ENCODE measurements at regions not wholly inside any gene's neighbourhood (a gene's known extent, or its start where the extent isn't known, plus 50 kb on each side); places are given as distances from the start of the nearest gene placed in this dataset.

GRCh38 chr5:130715541-130715940 lies 449.5 kb downstream of the HINT1 start:
- no peaks in the 10 kb centered on the region for H3K9me3 ChIP-seq (replicated peaks; ENCODE audit: control insufficient read depth, insufficient read depth, low read length)
- H3K4me1 ChIP-seq (ENCODE audit: control insufficient read depth, insufficient read depth, low read length) = no peaks in the 10 kb centered on the region
- no peak overlapping the region for H3K9ac ChIP-seq (ENCODE audit: control insufficient read depth, insufficient read depth, low read length)
- TF ChIP-seq TCF12 (IDR thresholded peaks at IDR 0.05; ENCODE audit: low read depth, low read length) = no peak
- TF ChIP-seq RCOR1 (conservative IDR thresholded peaks at IDR 0.05; ENCODE audit: low read depth, low read length) = no peak
- no peak for TF ChIP-seq ZNF207 (IDR thresholded peaks at IDR 0.05; ENCODE audit: borderline replicate concordance)
- TF ChIP-seq MYB (IDR thresholded peaks at IDR 0.05; ENCODE audit: borderline replicate concordance, low read depth, low read length) = no peak
- no peak for TF ChIP-seq BHLHE40 (IDR thresholded peaks at IDR 0.05; ENCODE audit: borderline replicate concordance in 1 of 2, low read depth in 2 of 2, low read length in 1 of 2)
- TF ChIP-seq NFIC (IDR thresholded peaks at IDR 0.05; ENCODE audit: low read depth, low read length) = no peak
- TF ChIP-seq EGR1 (IDR thresholded peaks at IDR 0.05; ENCODE audit: borderline replicate concordance in 1 of 2, low read depth in 2 of 2, low read length in 2 of 2) = no peak
- ChIA-PET RAD21 (ENCODE audit: unreplicated experiment) (no interaction called here), CTCF (no interaction called here), POLR2A (no interaction called here), SMC1A (ENCODE audit: uncharacterized antibody, unreplicated experiment) (interaction anchor here (0.8 kb wide), 1 partner anchor 82 kb away, joined by 3 read pairs; no protein-coding TSS in a partner anchor)
- H3K79me2 ChIP-seq (ENCODE audit: control insufficient read depth, insufficient read depth, low read length) = no peaks in the 10 kb centered on the region
- no peak for ATAC-seq
- no peak overlapping the region for H3K4me2 ChIP-seq (ENCODE audit: control insufficient read depth, insufficient read depth)
- no peak overlapping the region for H3K4me3 ChIP-seq
- FAIRE-seq = no peak
- WGBS (ENCODE audit: insufficient coverage, insufficient replicate concordance, low lambda C conversion rate, missing lambda C conversion rate) = 16% methylated on average over 3 of the region's 3 CpGs
- no peaks in the 10 kb centered on the region for H3K36me3 ChIP-seq (ENCODE audit: control insufficient read depth in 2 of 2, insufficient read depth in 2 of 2, low read length in 1 of 2)
- intact Hi-C loops (cut with micrococcal nuclease; ENCODE audit: unreplicated experiment) (no loop called here), in situ Hi-C loops (cut with MboI) (no loop called here)
- H4K20me1 ChIP-seq (ENCODE audit: control insufficient read depth, insufficient read depth) = no peaks in the 10 kb centered on the region
- no peaks in the 10 kb centered on the region for H3K27me3 ChIP-seq (replicated peaks in 1 of 2; ENCODE audit: control insufficient read depth in 2 of 2, insufficient read depth in 2 of 2, low read length in 1 of 2)
- DNase-seq (ENCODE audit: low read depth, low spot score) = no peak
- BruUV-seq (replicated peaks) = no TSS peak
- H2AFZ ChIP-seq (ENCODE audit: control insufficient read depth, low read depth, low read length) = no peak overlapping the region
- H3K27ac ChIP-seq (ENCODE audit: control insufficient read depth, insufficient read depth) = no peak overlapping the region

DNA sequence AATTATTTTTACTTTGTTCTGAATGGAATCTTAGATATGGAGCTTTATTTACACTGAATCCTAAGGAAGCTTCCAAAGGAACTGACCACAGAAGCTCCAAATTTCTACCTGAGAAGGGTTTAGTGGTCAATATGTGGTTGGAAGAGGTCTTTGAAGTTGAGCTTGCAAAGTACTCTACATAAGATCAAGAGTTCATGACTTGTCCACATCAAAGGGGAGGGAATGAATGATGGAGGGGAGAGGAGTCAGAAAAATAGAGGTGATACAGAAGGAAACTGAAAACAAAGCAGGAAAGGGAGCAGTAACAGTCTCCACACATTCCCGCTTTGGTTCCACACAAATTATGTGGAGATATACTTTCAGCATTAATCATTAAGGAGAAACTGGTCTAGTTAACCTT lies 450.9 kb downstream of the HINT1 start:
- RAD21 ChIA-PET (ENCODE audit: unreplicated experiment) = no interaction called here
- no peak for DNase-seq (ENCODE audit: low read depth, low spot score)
- Histone ChIP-seq H3K79me2 (ENCODE audit: control insufficient read depth, insufficient read depth, low read length) (no peaks in the 10 kb centered on the region), H3K36me3 (ENCODE audit: control insufficient read depth in 2 of 2, insufficient read depth in 2 of 2, low read length in 1 of 2) (no peaks in the 10 kb centered on the region), H3K9me3 (replicated peaks; ENCODE audit: control insufficient read depth, insufficient read depth, low read length) (no peaks in the 10 kb centered on the region), H3K27ac (ENCODE audit: control insufficient read depth, insufficient read depth) (no peak overlapping the region), H3K9ac (ENCODE audit: control insufficient read depth, insufficient read depth, low read length) (no peak overlapping the region), H2AFZ (ENCODE audit: control insufficient read depth, low read depth, low read length) (no peak overlapping the region), H3K27me3 (replicated peaks in 1 of 2; ENCODE audit: control insufficient read depth in 2 of 2, insufficient read depth in 2 of 2, low read length in 1 of 2) (no peaks in the 10 kb centered on the region), H4K20me1 (ENCODE audit: control insufficient read depth, insufficient read depth) (no peaks in the 10 kb centered on the region), H3K4me1 (ENCODE audit: control insufficient read depth, insufficient read depth, low read length) (no peaks in the 10 kb centered on the region), H3K4me3 (no peak overlapping the region), H3K4me2 (ENCODE audit: control insufficient read depth, insufficient read depth) (no peak overlapping the region)
- no TSS peak for BruUV-seq (replicated peaks)
- POLR2A ChIA-PET = no interaction called here
- peak; percentile 22; the same call in 1 of the 2 replicates for TF ChIP-seq JUNB (IDR thresholded peaks at IDR 0.05)
- TF ChIP-seq NFXL1 (IDR thresholded peaks at IDR 0.05; ENCODE audit: borderline replicate concordance) = no peak
- TF ChIP-seq NR2C1 (IDR thresholded peaks at IDR 0.05) = no peak
- peak; percentile 70 for TF ChIP-seq RUNX3 (IDR thresholded peaks at IDR 0.05; ENCODE audit: low read length)
- TF ChIP-seq, protein P1, sequence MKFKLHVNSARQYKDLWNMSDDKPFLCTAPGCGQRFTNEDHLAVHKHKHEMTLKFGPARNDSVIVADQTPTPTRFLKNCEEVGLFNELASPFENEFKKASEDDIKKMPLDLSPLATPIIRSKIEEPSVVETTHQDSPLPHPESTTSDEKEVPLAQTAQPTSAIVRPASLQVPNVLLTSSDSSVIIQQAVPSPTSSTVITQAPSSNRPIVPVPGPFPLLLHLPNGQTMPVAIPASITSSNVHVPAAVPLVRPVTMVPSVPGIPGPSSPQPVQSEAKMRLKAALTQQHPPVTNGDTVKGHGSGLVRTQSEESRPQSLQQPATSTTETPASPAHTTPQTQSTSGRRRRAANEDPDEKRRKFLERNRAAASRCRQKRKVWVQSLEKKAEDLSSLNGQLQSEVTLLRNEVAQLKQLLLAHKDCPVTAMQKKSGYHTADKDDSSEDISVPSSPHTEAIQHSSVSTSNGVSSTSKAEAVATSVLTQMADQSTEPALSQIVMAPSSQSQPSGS (IDR thresholded peaks at IDR 0.05; ENCODE audit: low read length) = no peak
- TF ChIP-seq RB1 (IDR thresholded peaks at IDR 0.05; ENCODE audit: borderline replicate concordance) = no peak
- peak; percentile 68; the same call in 1 of the 2 replicates for TF ChIP-seq TCF7 (IDR thresholded peaks at IDR 0.05; ENCODE audit: borderline replicate concordance)
- ATAC-seq = no peak
- intact Hi-C loops (cut with micrococcal nuclease; ENCODE audit: unreplicated experiment) = no loop called here
- CTCF ChIA-PET = no interaction called here
- SMC1A ChIA-PET (ENCODE audit: uncharacterized antibody, unreplicated experiment) = interaction anchor here (1.0 kb wide), 1 partner anchor 141 kb away, joined by 3 read pairs; no protein-coding TSS in a partner anchor
- in situ Hi-C loops (cut with MboI) = no loop called here
- no peak for FAIRE-seq
- 50% methylated on average over 1 of the region's 1 CpG for WGBS (ENCODE audit: insufficient coverage, insufficient replicate concordance, low lambda C conversion rate, missing lambda C conversion rate)
